Uterus (tissue), 2 donors: ENCODE measurements at regions not wholly inside any gene's neighbourhood (a gene's known extent, or its start where the extent isn't known, plus 50 kb on each side); places are given as distances from the start of the nearest gene placed in this dataset.
"Not testable (repeated sequence)": the region's sequence is repeated elsewhere in the genome, so short reads cannot be mapped to it uniquely, and the experiment has no call there.

Experiments
- CTCF ChIP-seq, 4 experiments: fragments of 200-600 bp in 2 of 4; fragments of 450-650 bp in 2 of 4; sonication (generic) in 2 of 4; IDR thresholded peaks; one replicate each; pipeline ENCODE4 v1.5.1; 2016 to 2019; ENCODE audit warnings: antibody characterized with exemption in 4 of 4, mild to moderate bottlenecking in 2 of 4, moderate library complexity in 1 of 4
- POLR2A ChIP-seq, 2 donors: fragments of 450-650 bp; IDR thresholded peaks; one replicate each; pipeline ENCODE4 v1.6.1; 2016; ENCODE audit warnings: antibody characterized with exemption in 2 of 2, mild to moderate bottlenecking in 1 of 2, moderate library complexity in 1 of 2

GRCh38 chr10:64906311-64906710 lies 1385.1 kb downstream of the REEP3 start:
- TF ChIP-seq CTCF, POLR2A (IDR thresholded peaks at IDR 0.05): not testable (repeated sequence)
